ENCODE measurements at regions not wholly inside any gene's neighbourhood (a gene's known extent, or its start where the extent isn't known, plus 50 kb on each side); places are given as distances from the start of the nearest gene placed in this dataset.
"Not testable (repeated sequence)": the region's sequence is repeated elsewhere in the genome, so short reads cannot be mapped to it uniquely, and the experiment has no call there.

GRCh38 chr14:89688507-89689211 is 265.9 kb downstream of the EFCAB11 start:
- no peak overlapping the region for H3K27ac ChIP-seq
- no peak overlapping the region for H2AFZ ChIP-seq
- no peaks in the 10 kb centered on the region for H3K79me2 ChIP-seq
- H3K9ac ChIP-seq = no peak overlapping the region
- no peaks in the 10 kb centered on the region for H3K4me1 ChIP-seq
- H3K4me2 ChIP-seq (ENCODE audit: low read length) = no peak overlapping the region
- no peaks in the 10 kb centered on the region for H3K27me3 ChIP-seq (ENCODE audit: control insufficient read depth, insufficient read depth, low read length)
- no peak overlapping the region for H3K4me3 ChIP-seq (ENCODE audit: low read depth, low read length)
- no peaks in the 10 kb centered on the region for H3K9me3 ChIP-seq (ENCODE audit: control insufficient read depth, low read length)
- TF ChIP-seq CTCF (IDR thresholded peaks at IDR 0.05) = no peak
- H3K36me3 ChIP-seq (ENCODE audit: control insufficient read depth, insufficient read depth, low read length) = no peaks in the 10 kb centered on the region

GRCh38 chr14:89687129-89687528 is 267.4 kb downstream of the EFCAB11 start:
- not testable (repeated sequence) for H3K9ac ChIP-seq; H3K9me3 ChIP-seq (ENCODE audit: control insufficient read depth, low read length); H3K4me3 ChIP-seq (ENCODE audit: low read depth, low read length); H2AFZ ChIP-seq; H3K27me3 ChIP-seq (ENCODE audit: control insufficient read depth, insufficient read depth, low read length); H3K27ac ChIP-seq; H3K4me1 ChIP-seq; H3K4me2 ChIP-seq (ENCODE audit: low read length); H3K36me3 ChIP-seq (ENCODE audit: control insufficient read depth, insufficient read depth, low read length); H3K79me2 ChIP-seq

GRCh38 chr14:89684139-89684538 is 267.1 kb upstream of the FOXN3 start:
- H3K36me3 ChIP-seq (ENCODE audit: control insufficient read depth, insufficient read depth, low read length) = no peaks in the 10 kb centered on the region
- H3K4me1 ChIP-seq = no peaks in the 10 kb centered on the region
- no peak overlapping the region for H3K9ac ChIP-seq
- no peak overlapping the region for H3K27ac ChIP-seq
- no peaks in the 10 kb centered on the region for H3K9me3 ChIP-seq (ENCODE audit: control insufficient read depth, low read length)
- H3K4me2 ChIP-seq (ENCODE audit: low read length) = no peak overlapping the region
- H3K27me3 ChIP-seq (ENCODE audit: control insufficient read depth, insufficient read depth, low read length) = no peaks in the 10 kb centered on the region
- H3K4me3 ChIP-seq (ENCODE audit: low read depth, low read length) = no peak overlapping the region
- no peak overlapping the region for H2AFZ ChIP-seq
- TF ChIP-seq CTCF (IDR thresholded peaks at IDR 0.05) = no peak
- no peaks in the 10 kb centered on the region for H3K79me2 ChIP-seq

- Histone ChIP-seq H3K36me3 (ENCODE audit: control insufficient read depth, insufficient read depth, low read length) (no peaks in the 10 kb centered on the region), H3K79me2 (no peaks in the 10 kb centered on the region), H3K4me3 (ENCODE audit: low read depth, low read length) (no peak overlapping the region), H3K9ac (no peak overlapping the region), H3K27ac (no peak overlapping the region), H3K27me3 (ENCODE audit: control insufficient read depth, insufficient read depth, low read length) (no peaks in the 10 kb centered on the region), H3K4me2 (ENCODE audit: low read length) (no peak overlapping the region), H3K9me3 (ENCODE audit: control insufficient read depth, low read length) (no peaks in the 10 kb centered on the region), H3K4me1 (no peaks in the 10 kb centered on the region), H2AFZ (no peak overlapping the region)
- no peak for TF ChIP-seq CTCF (IDR thresholded peaks at IDR 0.05)
Measured at GRCh38 chr14:89681086-89682018, 264.3 kb upstream of the FOXN3 start.

GRCh38 chr14:89680156-89680555 is 263.1 kb upstream of the FOXN3 start:
- Histone ChIP-seq H3K4me3 (ENCODE audit: low read depth, low read length) (no peak overlapping the region), H3K4me1 (no peaks in the 10 kb centered on the region), H3K79me2 (no peaks in the 10 kb centered on the region), H3K36me3 (ENCODE audit: control insufficient read depth, insufficient read depth, low read length) (no peaks in the 10 kb centered on the region), H2AFZ (no peak overlapping the region), H3K27me3 (ENCODE audit: control insufficient read depth, insufficient read depth, low read length) (no peaks in the 10 kb centered on the region), H3K4me2 (ENCODE audit: low read length) (no peak overlapping the region), H3K27ac (no peak overlapping the region), H3K9ac (no peak overlapping the region), H3K9me3 (ENCODE audit: control insufficient read depth, low read length) (no peaks in the 10 kb centered on the region)
- no peak for TF ChIP-seq CTCF (IDR thresholded peaks at IDR 0.05)
